Thyroid gland (tissue), 4 donors: ENCODE measurements at regions not wholly inside any gene's neighbourhood (a gene's known extent, or its start where the extent isn't known, plus 50 kb on each side); places are given as distances from the start of the nearest gene placed in this dataset.

Experiments used
- DNase-seq, 2 donors: peaks; one replicate each; pipeline ENCODE4 v3.0.0-alpha.2; 2019
- H3K27ac ChIP-seq, 3 donors: fragments of 200-600 bp; sonication (generic); 1 replicate in 2 of 3; 2 replicates in 1 of 3; pipeline ENCODE4 v1.5.1; 2016 to 2019; ENCODE audit warnings: mild to moderate bottlenecking in 1 of 3, moderate library complexity in 1 of 3
- H3K27me3 ChIP-seq: fragments of 200-600 bp; sonication (generic); one replicate; pipeline ENCODE4 v1.5.1; 2019
- H3K36me3 ChIP-seq, 2 donors: fragments of 200-600 bp; sonication (generic); one replicate each; pipeline ENCODE4 v1.5.1; 2016 to 2019
- H3K4me1 ChIP-seq, 2 donors: fragments of 200-600 bp; sonication (generic); one replicate each; pipeline ENCODE4 v1.5.1; 2017 to 2019
- H3K4me3 ChIP-seq, 3 donors: fragments of 200-600 bp; sonication (generic); replicated peaks in 1 of 3; 1 replicate in 2 of 3; 2 replicates in 1 of 3; pipeline ENCODE4 v1.5.1; 2016; ENCODE audit warnings: mild to moderate bottlenecking in 1 of 3
- H3K9me3 ChIP-seq: fragments of 200-600 bp; sonication (generic); one replicate; pipeline ENCODE4 v1.5.1; 2017
- POLR2A ChIP-seq, 2 donors: fragments of 450-650 bp; IDR thresholded peaks; one replicate each; pipeline ENCODE4 v1.6.1; 2017; ENCODE audit warnings: antibody characterized with exemption in 2 of 2, mild to moderate bottlenecking in 2 of 2, moderate library complexity in 1 of 2
- WGBS, 2 donors: methylation state at CpG; one replicate each; pipeline ENCODE4 v1.1.5; 2017; 5-methylcytosine and 5-hydroxymethylcytosine counted together
- intact Hi-C: fragments of 100-400 bp; cut with DNase I; formaldehyde crosslinking; loops from one replicate; pipeline ENCODE4 v1.15.1; 2023
- TF ChIP-seq, protein P1 (sequence below), 6 experiments: fragments of 200-600 bp in 3 of 6; fragments of 450-650 bp in 3 of 6; sonication (generic) in 3 of 6; IDR thresholded peaks; one replicate each; pipeline ENCODE4 v1.5.1; 2016 to 2019; ENCODE audit warnings: antibody characterized with exemption in 6 of 6, mild to moderate bottlenecking in 2 of 6, inconsistent platforms in 1 of 6, moderate library complexity in 1 of 6

- Histone ChIP-seq H3K4me3 (no peak overlapping the region), H3K27me3 (no peaks in the 10 kb centered on the region), H3K4me1 (no peaks in the 10 kb centered on the region), H3K27ac (no peak overlapping the region), H3K36me3 (no peaks in the 10 kb centered on the region), H3K9me3 (no peaks in the 10 kb centered on the region)
- intact Hi-C loops = no loop called here
- no peak for DNase-seq
- WGBS, 2 donors = 78 to 82% methylated on average over 6 of the region's 6 CpGs
- TF ChIP-seq POLR2A (IDR thresholded peaks at IDR 0.05) = no peak
- TF ChIP-seq, protein P1, sequence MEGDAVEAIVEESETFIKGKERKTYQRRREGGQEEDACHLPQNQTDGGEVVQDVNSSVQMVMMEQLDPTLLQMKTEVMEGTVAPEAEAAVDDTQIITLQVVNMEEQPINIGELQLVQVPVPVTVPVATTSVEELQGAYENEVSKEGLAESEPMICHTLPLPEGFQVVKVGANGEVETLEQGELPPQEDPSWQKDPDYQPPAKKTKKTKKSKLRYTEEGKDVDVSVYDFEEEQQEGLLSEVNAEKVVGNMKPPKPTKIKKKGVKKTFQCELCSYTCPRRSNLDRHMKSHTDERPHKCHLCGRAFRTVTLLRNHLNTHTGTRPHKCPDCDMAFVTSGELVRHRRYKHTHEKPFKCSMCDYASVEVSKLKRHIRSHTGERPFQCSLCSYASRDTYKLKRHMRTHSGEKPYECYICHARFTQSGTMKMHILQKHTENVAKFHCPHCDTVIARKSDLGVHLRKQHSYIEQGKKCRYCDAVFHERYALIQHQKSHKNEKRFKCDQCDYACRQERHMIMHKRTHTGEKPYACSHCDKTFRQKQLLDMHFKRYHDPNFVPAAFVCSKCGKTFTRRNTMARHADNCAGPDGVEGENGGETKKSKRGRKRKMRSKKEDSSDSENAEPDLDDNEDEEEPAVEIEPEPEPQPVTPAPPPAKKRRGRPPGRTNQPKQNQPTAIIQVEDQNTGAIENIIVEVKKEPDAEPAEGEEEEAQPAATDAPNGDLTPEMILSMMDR (IDR thresholded peaks at IDR 0.05) = no peak
Measured at GRCh38 chr2:182477774-182478173, 50.9 kb upstream of the PDE1A start.

GRCh38 chr2:182481676-182482075, 54.8 kb upstream of the PDE1A start:
- H3K36me3 ChIP-seq = no peaks in the 10 kb centered on the region
- 93% methylated on average over 2 of the region's 2 CpGs for WGBS, 2 donors
- TF ChIP-seq, protein P1 (IDR thresholded peaks at IDR 0.05) = no peak
- intact Hi-C loops = no loop called here
- no peaks in the 10 kb centered on the region for H3K9me3 ChIP-seq
- H3K27ac ChIP-seq = no peak overlapping the region
- no peak for DNase-seq
- H3K4me3 ChIP-seq = no peak overlapping the region
- H3K4me1 ChIP-seq = no peaks in the 10 kb centered on the region
- H3K27me3 ChIP-seq = no peaks in the 10 kb centered on the region

DNA sequence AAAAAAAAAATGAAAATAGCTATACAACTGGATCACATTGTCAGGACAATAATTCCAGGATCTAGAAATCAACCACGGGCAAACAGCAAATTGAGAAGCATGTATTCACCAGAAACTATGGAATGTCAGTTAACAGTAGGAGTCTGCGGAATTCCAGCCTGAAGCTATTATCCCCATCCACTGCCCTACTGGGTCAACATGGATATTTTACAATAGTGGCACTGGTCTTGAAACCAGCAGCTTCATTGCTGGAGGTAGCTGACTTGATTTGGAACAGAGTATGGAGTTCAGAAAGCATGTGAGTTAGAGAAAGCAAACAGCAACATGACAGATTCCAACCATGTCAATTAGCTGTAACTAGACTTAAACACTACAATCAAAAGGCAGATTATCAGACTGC, 55.7 kb upstream of the PDE1A start:
- TF ChIP-seq, protein P1 (IDR thresholded peaks at IDR 0.05) = no peak
- TF ChIP-seq POLR2A (IDR thresholded peaks at IDR 0.05) = no peak
- no peaks in the 10 kb centered on the region for H3K27me3 ChIP-seq
- no peaks in the 10 kb centered on the region for H3K9me3 ChIP-seq
- DNase-seq = no peak
- H3K27ac ChIP-seq = no peak overlapping the region
- H3K4me1 ChIP-seq = no peaks in the 10 kb centered on the region
- 88 to 93% methylated on average over 2 of the region's 2 CpGs for WGBS, 2 donors
- no peak overlapping the region for H3K4me3 ChIP-seq
- intact Hi-C loops = no loop called here
- no peaks in the 10 kb centered on the region for H3K36me3 ChIP-seq

DNA sequence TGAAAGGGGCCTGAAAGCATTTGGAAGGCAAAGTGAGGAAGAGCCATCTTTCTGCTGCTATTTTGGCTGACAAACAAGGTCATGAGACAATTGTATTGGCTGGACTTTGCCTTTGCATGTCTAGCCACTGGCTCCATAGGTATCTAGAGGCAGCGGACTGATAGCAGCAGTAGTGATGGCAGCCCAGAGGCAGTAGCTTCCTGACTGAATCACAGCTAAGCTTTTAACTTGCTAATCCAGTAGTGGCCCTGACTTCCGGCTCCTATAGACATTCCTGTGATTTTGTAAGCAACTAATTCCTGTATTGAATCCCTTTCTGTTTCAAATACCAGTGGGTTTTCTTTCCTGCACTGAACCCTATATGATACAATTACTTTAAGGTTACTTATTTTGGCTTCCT, 69.8 kb upstream of the PDE1A start:
- WGBS, 2 donors = 93 to 95% methylated on average over 2 of the region's 2 CpGs
- no peaks in the 10 kb centered on the region for H3K9me3 ChIP-seq
- TF ChIP-seq, protein P1 (IDR thresholded peaks at IDR 0.05) = no peak
- TF ChIP-seq POLR2A (IDR thresholded peaks at IDR 0.05) = no peak
- H3K27me3 ChIP-seq = no peaks in the 10 kb centered on the region
- DNase-seq = no peak
- H3K27ac ChIP-seq = no peak overlapping the region
- H3K4me3 ChIP-seq = no peak overlapping the region
- no peaks in the 10 kb centered on the region for H3K4me1 ChIP-seq
- intact Hi-C loops = no loop called here
- H3K36me3 ChIP-seq = no peaks in the 10 kb centered on the region

- DNase-seq = no peak
- intact Hi-C loops = no loop called here
- H3K27ac ChIP-seq = no peak overlapping the region
- 65 to 79% methylated on average over 3 of the region's 3 CpGs for WGBS, 2 donors
- no peak overlapping the region for H3K4me3 ChIP-seq
- H3K27me3 ChIP-seq = no peaks in the 10 kb centered on the region
- no peaks in the 10 kb centered on the region for H3K36me3 ChIP-seq
- no peaks in the 10 kb centered on the region for H3K4me1 ChIP-seq
- TF ChIP-seq, protein P1 (IDR thresholded peaks at IDR 0.05) = no peak
- no peak for TF ChIP-seq POLR2A (IDR thresholded peaks at IDR 0.05)
- H3K9me3 ChIP-seq = no peaks in the 10 kb centered on the region
Measured at GRCh38 chr2:182499706-182500470, 73.1 kb upstream of the PDE1A start.
